SK-N-SH (cell line): ENCODE measurements at regions not wholly inside any gene's neighbourhood (a gene's known extent, or its start where the extent isn't known, plus 50 kb on each side); places are given as distances from the start of the nearest gene placed in this dataset.

Experiments
- GABPA ChIP-seq: IDR thresholded peaks from 2 replicates; pipeline ENCODE4 v1.4.0; 2012; ENCODE audit warnings: low read depth, mild to moderate bottlenecking
- POLR2AphosphoS5 ChIP-seq: IDR thresholded peaks from 2 replicates; pipeline ENCODE4 v1.6.1; 2012; ENCODE audit warnings: low read depth, low read length
- REST ChIP-seq: IDR thresholded peaks from 2 replicates; pipeline ENCODE4 v1.6.1; 2012; ENCODE audit warnings: mild to moderate bottlenecking, low read depth, low read length, moderate library complexity
- USF2 ChIP-seq: fragments of 150-350 bp; IDR thresholded peaks from 2 replicates; pipeline ENCODE4 v1.6.1; 2017; ENCODE audit warnings: antibody characterized with exemption, low read length, low read depth, borderline replicate concordance
- YY1 ChIP-seq: IDR thresholded peaks from 2 replicates; pipeline ENCODE4 v1.4.0; 2012; ENCODE audit warnings: low read depth, mild to moderate bottlenecking
- ZBTB33 ChIP-seq: IDR thresholded peaks from 2 replicates; pipeline ENCODE4 v1.4.0; 2012; ENCODE audit warnings: low read depth, borderline replicate concordance
- TF ChIP-seq, protein P1 (sequence below): fragments of 200-600 bp; sonication (generic); IDR thresholded peaks from 2 replicates; pipeline ENCODE4 v1.6.1; 2017; ENCODE audit warnings: antibody characterized with exemption, mild to moderate bottlenecking, moderate library complexity

DNA sequence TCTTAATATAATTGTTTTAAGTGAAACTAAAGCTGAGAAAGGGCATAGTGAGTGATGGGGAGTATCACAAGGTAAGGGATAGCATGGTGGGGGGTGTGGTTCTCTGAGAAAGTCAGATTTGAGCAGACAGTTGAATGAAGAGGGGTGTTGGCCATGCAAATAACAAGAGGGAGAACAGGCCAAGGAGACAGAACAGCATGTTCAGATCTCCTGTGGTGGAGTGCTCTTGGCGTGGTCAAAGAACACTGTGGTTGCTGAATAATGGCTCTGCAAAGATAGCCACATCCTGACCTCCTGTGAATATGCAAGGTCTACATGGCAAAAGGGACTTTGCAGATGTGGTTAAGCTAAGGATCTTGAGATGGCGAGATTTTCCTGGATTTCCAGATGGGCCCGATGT is 389.2 kb downstream of the TMEM182 start:
- no peak for TF ChIP-seq USF2
- TF ChIP-seq, protein P1, sequence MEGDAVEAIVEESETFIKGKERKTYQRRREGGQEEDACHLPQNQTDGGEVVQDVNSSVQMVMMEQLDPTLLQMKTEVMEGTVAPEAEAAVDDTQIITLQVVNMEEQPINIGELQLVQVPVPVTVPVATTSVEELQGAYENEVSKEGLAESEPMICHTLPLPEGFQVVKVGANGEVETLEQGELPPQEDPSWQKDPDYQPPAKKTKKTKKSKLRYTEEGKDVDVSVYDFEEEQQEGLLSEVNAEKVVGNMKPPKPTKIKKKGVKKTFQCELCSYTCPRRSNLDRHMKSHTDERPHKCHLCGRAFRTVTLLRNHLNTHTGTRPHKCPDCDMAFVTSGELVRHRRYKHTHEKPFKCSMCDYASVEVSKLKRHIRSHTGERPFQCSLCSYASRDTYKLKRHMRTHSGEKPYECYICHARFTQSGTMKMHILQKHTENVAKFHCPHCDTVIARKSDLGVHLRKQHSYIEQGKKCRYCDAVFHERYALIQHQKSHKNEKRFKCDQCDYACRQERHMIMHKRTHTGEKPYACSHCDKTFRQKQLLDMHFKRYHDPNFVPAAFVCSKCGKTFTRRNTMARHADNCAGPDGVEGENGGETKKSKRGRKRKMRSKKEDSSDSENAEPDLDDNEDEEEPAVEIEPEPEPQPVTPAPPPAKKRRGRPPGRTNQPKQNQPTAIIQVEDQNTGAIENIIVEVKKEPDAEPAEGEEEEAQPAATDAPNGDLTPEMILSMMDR: no peak
- no peak for TF ChIP-seq YY1
- TF ChIP-seq GABPA: no peak
- no peak for TF ChIP-seq ZBTB33
- TF ChIP-seq POLR2AphosphoS5: no peak
- no peak for TF ChIP-seq REST
